MCF 10A (cell line): ENCODE measurements at regions not wholly inside any gene's neighbourhood (a gene's known extent, or its start where the extent isn't known, plus 50 kb on each side); places are given as distances from the start of the nearest gene placed in this dataset.

Experiments used
- BruUV-seq: library from RNA; stranded (reverse); fragments of 400-500 nt; replicated peaks from 2 replicates; lab custom pipeline; 2021; lab: Mats Ljungman, UMichigan
- CTCF ChIA-PET: fragments of 300-600 bp; sonication (Branson Sonifier 250); formaldehyde crosslinking; extraction: SDS; loops from one replicate; lab custom pipeline; 2021; ENCODE audit warnings: antibody characterized with exemption, inconsistent platforms; lab: Yijun Ruan, JAX
- POLR2A ChIA-PET: fragments of 300-600, 350-650 bp; sonication (Branson Sonifier 250); formaldehyde crosslinking; extraction: SDS; loops from one replicate; lab custom pipeline; 2020; ENCODE audit warnings: antibody characterized with exemption, inconsistent platforms; lab: Yijun Ruan, JAX
- DNase-seq: peaks from one replicate; pipeline ENCODE4 v3.0.0-alpha.2; 2018; ENCODE audit not compliant: unreplicated experiment
- H3K27ac Mint-ChIP-seq: one replicate; pipeline ENCODE4 v1.8.0; 2022; ENCODE audit warnings: mild to moderate bottlenecking, low read depth, mixed read lengths; ENCODE audit not compliant: unreplicated experiment
- H3K27me3 Mint-ChIP-seq: one replicate; pipeline ENCODE4 v1.8.0; 2022; ENCODE audit warnings: mixed read lengths; ENCODE audit not compliant: insufficient read depth, unreplicated experiment
- H3K36me3 Mint-ChIP-seq: one replicate; pipeline ENCODE4 v1.8.0; 2022; ENCODE audit warnings: mild to moderate bottlenecking, moderate library complexity, mixed read lengths; ENCODE audit not compliant: insufficient read depth, unreplicated experiment
- H3K4me1 Mint-ChIP-seq: one replicate; pipeline ENCODE4 v1.8.0; 2022; ENCODE audit warnings: mixed read lengths; ENCODE audit not compliant: insufficient read depth, unreplicated experiment
- H3K4me3 Mint-ChIP-seq: one replicate; pipeline ENCODE4 v1.8.0; 2022; ENCODE audit warnings: mild to moderate bottlenecking, moderate library complexity, mixed read lengths; ENCODE audit not compliant: unreplicated experiment
- H3K9me3 Mint-ChIP-seq: one replicate; pipeline ENCODE4 v1.8.0; 2022; ENCODE audit warnings: mixed read lengths; ENCODE audit not compliant: unreplicated experiment
- CTCF ChIP-seq: fragments of 200-600 bp; IDR thresholded peaks from one replicate; pipeline ENCODE4 v1.8.0; 2022; ENCODE audit warnings: antibody characterized with exemption, mild to moderate bottlenecking; ENCODE audit not compliant: unreplicated experiment
- intact Hi-C: fragments of 100-400 bp; cut with micrococcal nuclease; formaldehyde crosslinking; loops from 2 replicates; pipeline ENCODE4 v1.14.1; 2022

DNA sequence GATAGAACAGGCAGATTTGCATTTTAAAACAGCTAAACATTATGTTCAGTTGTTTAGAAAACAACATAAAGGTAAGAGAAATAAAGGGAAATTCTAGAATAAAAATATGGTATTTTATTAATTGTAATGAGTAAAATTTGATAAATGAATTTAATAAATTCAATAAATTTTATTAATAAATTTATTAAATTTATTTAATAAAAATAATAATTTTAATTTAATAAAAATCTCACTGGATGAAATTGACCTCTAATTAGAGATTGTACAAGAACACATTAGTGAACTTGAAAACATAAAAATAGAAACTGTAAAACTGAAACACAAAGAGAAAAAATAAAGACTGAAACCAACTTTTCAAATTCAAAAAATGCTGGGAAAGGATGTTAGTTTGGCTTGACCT lies 605.7 kb upstream of the LRRC4C start:
- Mint-ChIP-seq H3K9me3 (no peaks in the 10 kb centered on the region), H3K4me1 (no peaks in the 10 kb centered on the region), H3K27me3 (no peaks in the 10 kb centered on the region), H3K27ac (no peak overlapping the region), H3K4me3 (no peak overlapping the region), H3K36me3 (no peaks in the 10 kb centered on the region)
- BruUV-seq = no TSS peak
- no peak for DNase-seq
- POLR2A ChIA-PET = no interaction called here
- intact Hi-C loops = no loop called here
- no peak for TF ChIP-seq CTCF
- CTCF ChIA-PET = interaction anchor here (0.6 to 0.7 kb wide), 3 partner anchors 134 to 162 kb away, joined by 3 to 4 read pairs (median 4); no protein-coding TSS in a partner anchor

- H3K4me1 Mint-ChIP-seq = no peaks in the 10 kb centered on the region
- intact Hi-C loops = no loop called here
- POLR2A ChIA-PET = no interaction called here
- no peak for TF ChIP-seq CTCF
- no peaks in the 10 kb centered on the region for H3K27me3 Mint-ChIP-seq
- H3K36me3 Mint-ChIP-seq = no peaks in the 10 kb centered on the region
- no TSS peak for BruUV-seq
- H3K9me3 Mint-ChIP-seq = no peaks in the 10 kb centered on the region
- peak; percentile 49 for DNase-seq
- no peak overlapping the region for H3K27ac Mint-ChIP-seq
- CTCF ChIA-PET = interaction anchor here (0.7 kb wide), 2 partner anchors 51 to 865 kb away, joined by 3 read pairs; no protein-coding TSS in a partner anchor
- H3K4me3 Mint-ChIP-seq = no peak overlapping the region
These were observed 606.7 kb upstream of the LRRC4C start for GRCh38 chr11:42066113-42066512.

DNA sequence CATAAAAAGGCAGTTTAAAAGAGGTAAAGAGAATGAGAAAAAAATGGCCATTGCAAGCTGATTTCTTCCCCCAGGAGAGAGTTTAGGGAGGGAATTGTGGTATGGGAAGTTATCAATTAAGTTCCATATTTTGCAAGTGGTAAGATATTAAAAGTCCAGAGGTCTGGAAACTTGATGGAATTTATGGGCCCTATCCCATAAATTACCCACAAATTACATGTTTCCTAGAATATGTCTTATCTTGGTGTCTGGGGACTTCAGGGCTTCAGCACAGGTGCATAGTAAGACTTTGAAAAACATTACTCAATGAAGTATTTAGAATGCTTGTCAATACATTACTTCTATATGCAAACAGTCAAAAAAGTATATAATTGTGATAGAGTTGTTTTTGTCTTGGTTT lies 614.9 kb upstream of the LRRC4C start:
- CTCF ChIA-PET = no interaction called here
- no TSS peak for BruUV-seq
- DNase-seq = no peak
- H3K4me1 Mint-ChIP-seq = no peaks in the 10 kb centered on the region
- TF ChIP-seq CTCF = no peak
- intact Hi-C loops = no loop called here
- no peaks in the 10 kb centered on the region for H3K27me3 Mint-ChIP-seq
- no peak overlapping the region for H3K4me3 Mint-ChIP-seq
- H3K36me3 Mint-ChIP-seq = no peaks in the 10 kb centered on the region
- H3K27ac Mint-ChIP-seq = no peak overlapping the region
- no peaks in the 10 kb centered on the region for H3K9me3 Mint-ChIP-seq
- POLR2A ChIA-PET = no interaction called here

- no peak for DNase-seq
- BruUV-seq = no TSS peak
- Mint-ChIP-seq H3K9me3 (no peaks in the 10 kb centered on the region), H3K27me3 (no peaks in the 10 kb centered on the region), H3K4me3 (no peak overlapping the region), H3K27ac (no peak overlapping the region), H3K4me1 (no peaks in the 10 kb centered on the region), H3K36me3 (no peaks in the 10 kb centered on the region)
- ChIA-PET CTCF (no interaction called here), POLR2A (no interaction called here)
- TF ChIP-seq CTCF = no peak
- intact Hi-C loops = no loop called here
These were observed 615.7 kb upstream of the LRRC4C start for GRCh38 chr11:42075180-42075579.
